ENCODE measurements at regions not wholly inside any gene's neighbourhood (a gene's known extent, or its start where the extent isn't known, plus 50 kb on each side); places are given as distances from the start of the nearest gene placed in this dataset.

GRCh38 chr9:79166005-79166404, 405.8 kb upstream of the TLE4 start:
- no peak for FAIRE-seq
- DNase-seq (ENCODE audit: insufficient read length, low spot score), result no peak

GRCh38 chr9:79170643-79171042, 401.1 kb upstream of the TLE4 start:
- no peak for FAIRE-seq

GRCh38 chr9:79173932-79174331, 397.8 kb upstream of the TLE4 start:
- FAIRE-seq (no peak), DNase-seq (ENCODE audit: insufficient read length, low spot score) (no peak)

More at GRCh38 chr9:79170643-79171042, 401.1 kb upstream of the TLE4 start:
- no peak for DNase-seq (ENCODE audit: insufficient read length, low spot score)

- DNase-seq (ENCODE audit: insufficient read length, low spot score) (no peak), FAIRE-seq (no peak)
These were observed 395.6 kb upstream of the TLE4 start for GRCh38 chr9:79176014-79176697.

- DNase-seq (ENCODE audit: insufficient read length, low spot score) (no peak), FAIRE-seq (no peak)
These were observed 386.9 kb upstream of the TLE4 start for GRCh38 chr9:79184831-79185230.

GRCh38 chr9:79185866-79186265, 385.9 kb upstream of the TLE4 start:
- no peak for DNase-seq (ENCODE audit: insufficient read length, low spot score)
- no peak for FAIRE-seq

GRCh38 chr9:79189511-79189924, 382.2 kb upstream of the TLE4 start:
- DNase-seq (ENCODE audit: insufficient read length, low spot score) (no peak), FAIRE-seq (no peak)

- FAIRE-seq, result no peak
- DNase-seq (ENCODE audit: insufficient read length, low spot score), result no peak
These were observed 378.8 kb upstream of the TLE4 start for GRCh38 chr9:79193001-79193400.

GRCh38 chr9:79193501-79194223, 378.1 kb upstream of the TLE4 start:
- DNase-seq (ENCODE audit: insufficient read length, low spot score) (no peak), FAIRE-seq (no peak)

GRCh38 chr9:79195879-79196278, 375.9 kb upstream of the TLE4 start:
- FAIRE-seq, result no peak
- DNase-seq (ENCODE audit: insufficient read length, low spot score), result no peak

GRCh38 chr9:79196606-79197005, 375.2 kb upstream of the TLE4 start:
- no peak for DNase-seq (ENCODE audit: insufficient read length, low spot score)
- FAIRE-seq, result no peak

GRCh38 chr9:79200336-79200735, 371.4 kb upstream of the TLE4 start:
- DNase-seq (ENCODE audit: insufficient read length, low spot score), result no peak
- FAIRE-seq, result no peak

GRCh38 chr9:79201636-79202035, 370.1 kb upstream of the TLE4 start:
- DNase-seq (ENCODE audit: insufficient read length, low spot score) (no peak), FAIRE-seq (no peak)

- no peak for FAIRE-seq
- no peak for DNase-seq (ENCODE audit: insufficient read length, low spot score)
These were observed 362.9 kb upstream of the TLE4 start for GRCh38 chr9:79208791-79209396.

GRCh38 chr9:79210541-79211243, 361.1 kb upstream of the TLE4 start:
- DNase-seq (ENCODE audit: insufficient read length, low spot score) (no peak), FAIRE-seq (no peak)

- DNase-seq (ENCODE audit: insufficient read length, low spot score) (no peak), FAIRE-seq (no peak)
These were observed 358.2 kb upstream of the TLE4 start for GRCh38 chr9:79213417-79214125.

- DNase-seq (ENCODE audit: insufficient read length, low spot score), result no peak
- no peak for FAIRE-seq
These were observed 355.9 kb upstream of the TLE4 start for GRCh38 chr9:79215821-79216220.

GRCh38 chr9:79220251-79220650, 351.5 kb upstream of the TLE4 start:
- no peak for FAIRE-seq
- no peak for DNase-seq (ENCODE audit: insufficient read length, low spot score)

- no peak for DNase-seq (ENCODE audit: insufficient read length, low spot score)
- no peak for FAIRE-seq
These were observed 351.1 kb upstream of the TLE4 start for GRCh38 chr9:79220666-79221065.

GRCh38 chr9:79221084-79221483, 350.7 kb upstream of the TLE4 start:
- no peak for FAIRE-seq
- DNase-seq (ENCODE audit: insufficient read length, low spot score), result no peak

GRCh38 chr9:79222483-79222882, 349.3 kb upstream of the TLE4 start:
- no peak for DNase-seq (ENCODE audit: insufficient read length, low spot score)

More at GRCh38 chr9:79222483-79222882, 349.3 kb upstream of the TLE4 start:
- FAIRE-seq, result no peak
